ACHN (cell line): ENCODE measurements at regions not wholly inside any gene's neighbourhood (a gene's known extent, or its start where the extent isn't known, plus 50 kb on each side); places are given as distances from the start of the nearest gene placed in this dataset.
"Not testable (repeated sequence)": the region's sequence is repeated elsewhere in the genome, so short reads cannot be mapped to it uniquely, and the experiment has no call there.

Experiments used
- DNase-seq: peaks from one replicate; pipeline ENCODE4 v3.0.0-alpha.2; 2015
- in situ Hi-C: cut with HindIII; loops from 2 replicates; pipeline ENCODE4 v1.10.0; 2017; ENCODE audit warnings: low sequenced_read_pairs, low pct_ligation_motif_present, low pct_unique_long_range_greater_than_20kb

- no peak for DNase-seq
- in situ Hi-C loops: no loop called here
Measured at GRCh38 chr20:29314294-29314693, 1943.2 kb upstream of the DEFB115 start.

GRCh38 chr20:29318871-29319461 is 1938.5 kb upstream of the DEFB115 start:
- DNase-seq: no peak
- in situ Hi-C loops: no loop called here

GRCh38 chr20:29319725-29320124 is 1937.7 kb upstream of the DEFB115 start:
- in situ Hi-C loops: no loop called here
- no peak for DNase-seq

GRCh38 chr20:29320216-29320949 is 1937.1 kb upstream of the DEFB115 start:
- in situ Hi-C loops, DNase-seq: not testable (repeated sequence)

GRCh38 chr20:29323631-29324515 is 1933.6 kb upstream of the DEFB115 start:
- in situ Hi-C loops, DNase-seq: not testable (repeated sequence)

DNA sequence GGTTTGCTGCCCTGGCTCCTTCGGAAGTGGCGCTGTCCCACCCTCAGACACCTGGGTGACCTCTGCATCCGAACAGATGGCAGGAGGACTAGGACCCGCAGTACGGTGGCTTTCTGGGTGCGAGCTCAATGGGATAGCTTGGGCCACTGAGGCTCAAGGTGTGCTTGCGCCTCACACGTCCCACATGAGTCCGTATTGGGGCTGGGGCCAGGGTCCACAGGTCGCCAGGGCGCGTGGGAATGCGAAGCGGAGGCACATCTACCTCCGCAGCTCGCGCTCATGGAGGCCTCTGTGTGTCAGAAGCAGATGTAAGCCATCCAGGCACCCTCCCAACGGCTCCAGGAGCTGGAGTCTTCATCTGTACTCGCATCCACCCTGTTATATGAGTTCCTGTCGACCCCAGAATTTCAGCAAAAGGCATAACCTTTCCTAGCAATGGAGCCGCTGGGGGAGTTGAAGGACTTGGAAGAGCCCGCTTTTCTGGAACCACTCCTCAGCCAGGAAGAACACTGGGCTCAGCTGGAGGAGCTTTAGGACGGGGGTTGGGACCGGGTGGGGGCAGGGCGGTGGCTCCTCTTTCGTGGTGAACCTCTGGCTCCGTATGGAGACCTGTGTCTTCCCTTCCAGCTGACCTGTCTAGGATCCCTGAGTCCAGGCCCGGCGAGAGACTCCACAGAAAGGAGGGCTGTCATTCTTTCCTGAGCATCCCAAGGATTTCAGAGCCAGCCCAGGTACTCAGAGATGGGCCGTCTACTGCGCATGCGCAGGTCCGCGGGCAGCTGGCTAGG is 1932.8 kb upstream of the DEFB115 start:
- in situ Hi-C loops, DNase-seq: not testable (repeated sequence)

DNA sequence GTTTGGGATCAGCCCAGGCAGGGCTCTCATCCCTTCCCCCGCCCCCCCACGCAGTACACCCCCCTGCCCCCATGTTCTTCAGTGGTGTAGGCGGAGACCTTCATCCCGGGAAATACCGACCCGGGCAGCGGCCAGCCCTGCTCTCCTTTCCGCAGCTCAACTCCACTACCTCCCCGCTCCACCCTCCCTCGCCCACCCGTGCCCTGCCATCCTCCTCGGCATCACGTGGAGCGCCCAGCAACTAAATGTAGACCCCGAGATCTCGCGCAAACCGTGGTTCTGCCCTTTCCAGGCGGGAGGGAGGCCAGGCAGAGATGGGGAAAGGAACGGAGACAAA is 1932.2 kb upstream of the DEFB115 start:
- no peak for DNase-seq
- in situ Hi-C loops: no loop called here

- in situ Hi-C loops, DNase-seq: not testable (repeated sequence)
Measured at GRCh38 chr20:29325781-29326180, 1931.7 kb upstream of the DEFB115 start.

GRCh38 chr20:29326376-29327070 is 1930.9 kb upstream of the DEFB115 start:
- no peak for DNase-seq
- in situ Hi-C loops: no loop called here

GRCh38 chr20:29327600-29328420 is 1929.7 kb upstream of the DEFB115 start:
- peak; percentile 73 for DNase-seq

GRCh38 chr20:29330429-29331115 is 1926.9 kb upstream of the DEFB115 start:
- DNase-seq, in situ Hi-C loops: not testable (repeated sequence)

More at GRCh38 chr20:29327600-29328420, 1929.7 kb upstream of the DEFB115 start:
- in situ Hi-C loops: not testable (repeated sequence)

GRCh38 chr20:29349836-29350235 is 1907.6 kb upstream of the DEFB115 start:
- in situ Hi-C loops: no loop called here
- DNase-seq: no peak

DNA sequence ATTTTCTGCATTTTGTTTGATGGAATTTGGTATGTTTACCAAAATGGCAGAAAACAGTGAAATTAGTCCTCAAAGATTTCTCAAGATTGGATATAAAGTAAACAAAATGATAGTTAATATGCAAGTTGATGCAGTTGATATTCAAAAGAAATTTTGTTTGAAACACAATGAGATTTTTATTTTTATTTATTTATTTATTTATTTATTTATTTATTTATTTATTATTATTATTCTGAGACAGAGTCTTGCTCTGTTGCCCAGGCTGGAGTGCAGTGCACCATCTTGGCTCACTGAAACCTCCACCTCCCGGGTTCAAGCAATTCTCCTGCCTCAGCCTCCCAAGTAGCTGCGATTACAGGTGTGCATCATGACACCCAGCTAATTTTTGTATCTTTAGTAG is 1881.5 kb upstream of the DEFB115 start:
- DNase-seq, in situ Hi-C loops: not testable (repeated sequence)

DNA sequence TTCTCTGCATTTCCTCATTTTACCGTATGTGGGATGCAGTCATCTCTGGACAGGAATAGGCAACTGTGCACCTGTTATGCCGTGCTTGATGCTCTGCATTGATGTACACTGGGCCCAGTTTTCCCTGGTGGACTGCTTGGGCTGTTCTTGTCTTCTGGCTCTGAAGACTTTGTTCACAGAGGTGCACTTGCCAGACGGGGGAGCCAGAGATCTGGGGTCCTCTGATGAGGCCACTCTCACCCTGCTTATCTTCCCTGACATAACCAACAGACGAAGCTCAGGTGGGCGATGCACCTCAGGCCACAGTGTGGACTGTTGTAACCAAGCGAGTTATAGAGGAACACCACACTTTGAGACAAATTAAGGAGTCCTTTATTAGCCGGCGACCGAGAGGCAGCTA is 1864.6 kb upstream of the DEFB115 start:
- in situ Hi-C loops, DNase-seq: not testable (repeated sequence)

DNA sequence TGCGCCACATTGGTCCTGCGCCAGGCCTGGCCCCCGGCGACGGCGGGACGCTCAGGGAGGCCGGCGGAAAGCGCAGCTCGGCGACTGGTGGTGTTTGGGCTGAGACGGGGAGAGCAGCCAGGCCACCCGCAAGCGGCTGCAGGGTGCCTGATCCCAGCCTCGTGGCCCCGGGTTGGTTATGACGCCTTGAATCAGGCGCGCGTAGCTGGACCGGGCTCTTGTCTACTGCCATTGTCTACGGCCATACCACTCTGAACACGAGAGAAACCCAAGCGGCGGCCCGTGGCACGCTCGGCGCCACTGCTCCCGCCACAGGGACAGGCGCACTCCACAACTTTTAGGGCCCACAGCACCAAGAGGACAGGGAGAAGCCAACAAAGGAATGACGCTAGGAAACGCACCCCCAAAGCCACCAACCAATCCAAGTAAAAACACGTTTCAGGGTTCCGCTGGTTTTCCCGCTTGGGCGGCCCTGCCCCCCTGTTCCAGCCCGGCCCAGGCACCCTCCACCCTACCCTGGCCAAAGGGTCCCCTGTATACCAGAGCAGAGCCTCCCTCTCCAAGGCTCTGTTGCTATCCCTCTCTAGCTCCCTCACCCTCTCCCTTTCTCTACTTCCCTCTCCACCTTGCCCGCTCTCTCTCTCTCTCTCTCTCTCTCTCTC is 1849.3 kb upstream of the DEFB115 start:
- in situ Hi-C loops: no loop called here
- no peak for DNase-seq

- in situ Hi-C loops, DNase-seq: not testable (repeated sequence)
Measured at GRCh38 chr20:29408707-29409106, 1848.8 kb upstream of the DEFB115 start.
